Esophagus squamous epithelium (tissue), 5 donors: ENCODE measurements at regions not wholly inside any gene's neighbourhood (a gene's known extent, or its start where the extent isn't known, plus 50 kb on each side); places are given as distances from the start of the nearest gene placed in this dataset.
"Not testable (repeated sequence)": the region's sequence is repeated elsewhere in the genome, so short reads cannot be mapped to it uniquely, and the experiment has no call there.

ENCODE experiments used
- DNase-seq: peaks from one replicate; lab custom pipeline; 2025; lab: John Stamatoyannopoulos, UW
- H3K27ac ChIP-seq, 4 donors: fragments of 200-600 bp; sonication (generic); one replicate each; pipeline ENCODE4 v1.5.1; 2016 to 2019; ENCODE audit warnings: mild to moderate bottlenecking in 1 of 4
- H3K27me3 ChIP-seq, 4 donors: fragments of 200-600 bp; sonication (generic); 1 replicate in 3 of 4; 2 replicates in 1 of 4; pipeline versions ENCODE4 v1.5.1 to v1.6.0; 2017 to 2021; ENCODE audit warnings: antibody characterized with exemption in 1 of 4
- H3K36me3 ChIP-seq, 3 donors: fragments of 200-600 bp; sonication (generic); one replicate each; pipeline ENCODE4 v1.5.1; 2016 to 2019
- H3K4me1 ChIP-seq, 3 donors: fragments of 200-600 bp; sonication (generic); one replicate each; pipeline ENCODE4 v1.5.1; 2017 to 2019
- H3K4me3 ChIP-seq, 4 donors: fragments of 200-600 bp; sonication (generic); 1 replicate in 3 of 4; 2 replicates in 1 of 4; pipeline ENCODE4 v1.5.1; 2016 to 2019; ENCODE audit warnings: mild to moderate bottlenecking in 2 of 4, moderate library complexity in 1 of 4
- H3K9me3 ChIP-seq, 3 donors: fragments of 200-600 bp; sonication (generic); one replicate each; pipeline ENCODE4 v1.5.1; 2016 to 2019
- CTCF ChIP-seq, 6 experiments: fragments of 450-650 bp in 4 of 6; fragments of 200-600 bp in 2 of 6; sonication (generic) in 2 of 6; IDR thresholded peaks; one replicate each; pipeline ENCODE4 v1.5.1; 2016 to 2019; ENCODE audit warnings: antibody characterized with exemption in 6 of 6, mild to moderate bottlenecking in 4 of 6, moderate library complexity in 4 of 6
- POLR2A ChIP-seq, 4 donors: fragments of 450-650 bp; IDR thresholded peaks; one replicate each; pipeline ENCODE4 v1.6.1; 2017; ENCODE audit warnings: antibody characterized with exemption in 4 of 4, mild to moderate bottlenecking in 4 of 4, moderate library complexity in 3 of 4
- WGBS, 2 donors: methylation state at CpG; one replicate each; pipeline ENCODE4 v1.1.5; 2018; 5-methylcytosine and 5-hydroxymethylcytosine counted together
- intact Hi-C: fragments of 100-400 bp; cut with DNase I; formaldehyde crosslinking; loops from one replicate; pipeline ENCODE4 v1.15.0; 2022
- donor health status: DM: yes; HTN: yes; CAD: no.

GRCh38 chr1:203410182-203410900, 59.4 kb upstream of the FMOD start:
- Histone ChIP-seq H3K27me3 (peaks cover 0 to 4% (median 0%) of the 10 kb centered on the region in 4 donors), H3K4me3 (no peak overlapping the region), H3K36me3 (no peaks in the 10 kb centered on the region), H3K9me3 (no peaks in the 10 kb centered on the region), H3K27ac (peak overlapping the region in 3 of 4 donors; percentile 70 to 82 (median 79)), H3K4me1 (peaks cover 6 to 52% (median 33%) of the 10 kb centered on the region in 3 donors)
- intact Hi-C loops: no loop called here
- WGBS, 2 donors: 42 to 51% methylated on average over 7 of the region's 7 CpGs
- TF ChIP-seq POLR2A (IDR thresholded peaks at IDR 0.05): no peak
- TF ChIP-seq CTCF (IDR thresholded peaks at IDR 0.05): no peak
- no peak for DNase-seq

GRCh38 chr1:203411431-203411830, 60.5 kb upstream of the FMOD start:
- H3K27me3 ChIP-seq, intact Hi-C loops, H3K4me3 ChIP-seq, H3K9me3 ChIP-seq, H3K36me3 ChIP-seq, H3K27ac ChIP-seq, DNase-seq: not testable (repeated sequence)
- 74 to 76% methylated on average over 6 to 9 of the region's 9 CpGs for WGBS, 2 donors
- peaks cover 6 to 41% (median 24%) of the 10 kb centered on the region in 3 donors for H3K4me1 ChIP-seq

GRCh38 chr1:203419558-203419957, 56.0 kb upstream of the PRELP start:
- intact Hi-C loops: no loop called here
- Histone ChIP-seq H3K27ac (no peak overlapping the region), H3K4me1 (no peaks in the 10 kb centered on the region), H3K9me3 (no peaks in the 10 kb centered on the region), H3K27me3 (no peaks in the 10 kb centered on the region), H3K36me3 (no peaks in the 10 kb centered on the region), H3K4me3 (no peak overlapping the region)
- TF ChIP-seq CTCF (IDR thresholded peaks at IDR 0.05): no peak
- no peak for TF ChIP-seq POLR2A (IDR thresholded peaks at IDR 0.05)
- DNase-seq: no peak

- Histone ChIP-seq H3K4me1 (peaks cover 0 to 5% (median 0%) of the 10 kb centered on the region in 3 donors), H3K27ac (no peak overlapping the region), H3K27me3 (no peaks in the 10 kb centered on the region), H3K36me3 (no peaks in the 10 kb centered on the region), H3K9me3 (no peaks in the 10 kb centered on the region), H3K4me3 (no peak overlapping the region)
- 88 to 90% methylated on average over 1 of the region's 1 CpG for WGBS, 2 donors
- intact Hi-C loops: no loop called here
- TF ChIP-seq POLR2A (IDR thresholded peaks at IDR 0.05): no peak
- TF ChIP-seq CTCF (IDR thresholded peaks at IDR 0.05): no peak
- DNase-seq: no peak
Observed at GRCh38 chr1:203420263-203420662, 55.3 kb upstream of the PRELP start.

DNA sequence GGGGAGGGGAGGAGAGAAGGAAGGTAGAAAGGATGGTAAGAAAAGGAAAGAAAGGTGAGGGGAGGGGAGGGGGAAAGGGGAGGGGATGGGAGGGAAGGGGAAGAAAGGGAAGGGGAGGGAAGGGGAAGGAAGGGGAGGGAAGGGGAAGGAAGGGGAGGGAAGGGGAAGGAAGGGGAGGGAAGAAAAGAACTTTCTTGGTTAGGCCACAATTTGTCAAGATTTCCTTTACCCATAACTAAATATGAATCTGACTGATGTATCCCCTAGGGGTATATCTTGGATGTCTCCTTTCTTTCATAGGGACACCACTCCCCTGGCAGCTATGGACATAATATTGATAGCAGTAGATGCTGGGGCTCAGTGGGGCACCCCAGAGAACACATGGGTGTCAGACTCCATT, 54.4 kb upstream of the PRELP start:
- Histone ChIP-seq H3K27me3 (peaks cover 0 to 3% (median 0%) of the 10 kb centered on the region in 4 donors), H3K9me3 (no peaks in the 10 kb centered on the region), H3K4me1 (peaks cover 0 to 12% (median 0%) of the 10 kb centered on the region in 3 donors), H3K4me3 (no peak overlapping the region), H3K27ac (no peak overlapping the region), H3K36me3 (no peaks in the 10 kb centered on the region)
- TF ChIP-seq POLR2A (IDR thresholded peaks at IDR 0.05): no peak
- intact Hi-C loops: no loop called here
- no peak for DNase-seq

DNA sequence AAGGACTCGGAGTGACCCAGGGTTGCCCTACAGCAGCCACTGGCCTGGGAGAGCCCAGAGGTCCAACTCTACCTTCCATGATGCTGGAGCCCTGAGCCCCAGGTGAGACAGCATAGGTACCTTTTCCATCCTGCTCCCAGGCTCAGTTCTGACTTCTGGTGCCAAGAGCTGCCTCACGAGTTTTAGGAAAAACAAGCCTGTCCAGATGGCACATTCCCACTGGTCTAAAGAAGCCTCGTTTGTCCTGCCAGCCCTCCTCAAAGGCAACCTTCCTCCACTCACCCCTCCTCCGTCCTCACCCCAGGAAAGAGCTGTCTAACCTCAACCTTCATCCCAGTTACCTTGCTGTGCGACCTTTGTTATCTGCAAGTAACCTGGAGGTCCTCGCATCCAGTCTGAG, 53.5 kb upstream of the PRELP start:
- Histone ChIP-seq H3K9me3 (no peaks in the 10 kb centered on the region), H3K4me1 (peaks cover 0 to 12% (median 0%) of the 10 kb centered on the region in 3 donors), H3K4me3 (no peak overlapping the region), H3K27me3 (peaks cover 0 to 9% (median 0%) of the 10 kb centered on the region in 4 donors), H3K36me3 (no peaks in the 10 kb centered on the region), H3K27ac (no peak overlapping the region)
- WGBS, 2 donors: 75 to 77% methylated on average over 6 of the region's 6 CpGs
- intact Hi-C loops: no loop called here
- no peak for DNase-seq
- TF ChIP-seq POLR2A (IDR thresholded peaks at IDR 0.05): no peak
- no peak for TF ChIP-seq CTCF (IDR thresholded peaks at IDR 0.05)
